Stimulated activated CD4-positive, alpha-beta T cell treated with anti-CD3 and anti-CD28 coated beads, Interleukin-15, amount 100 ng/mL, for 48 hours (primary cell): ENCODE measurements at regions not wholly inside any gene's neighbourhood (a gene's known extent, or its start where the extent isn't known, plus 50 kb on each side); places are given as distances from the start of the nearest gene placed in this dataset.

ENCODE experiments used
- DNase-seq, 2 donors: peaks; one replicate each; pipeline ENCODE4 v3.0.0-alpha.2; 2020; ENCODE audit warnings: low read depth in 2 of 2

GRCh38 chr4:100084892-100085291, 105.4 kb downstream of the DDIT4L start:
- no peak for DNase-seq

DNA sequence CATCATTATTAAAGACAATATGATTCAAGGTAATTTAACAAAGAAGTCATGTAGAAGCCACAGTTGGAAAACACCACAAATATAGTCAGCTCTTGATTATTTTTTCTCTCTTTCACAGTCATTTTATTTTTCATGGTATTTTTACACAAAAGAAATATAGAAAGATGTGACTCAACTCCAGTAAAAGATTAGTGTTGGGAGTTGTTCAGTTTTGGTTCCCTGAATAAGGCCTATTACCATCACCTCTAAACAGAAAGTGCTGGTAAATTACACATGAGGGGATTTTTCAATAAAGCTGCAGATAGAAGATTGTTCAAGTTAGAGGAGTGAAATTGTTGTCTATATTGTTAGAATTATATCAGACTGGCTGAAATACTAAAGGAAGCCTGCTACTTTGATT, 107.0 kb downstream of the DDIT4L start:
- DNase-seq: no peak

GRCh38 chr4:100082852-100083251, 107.4 kb downstream of the DDIT4L start:
- DNase-seq: no peak

DNA sequence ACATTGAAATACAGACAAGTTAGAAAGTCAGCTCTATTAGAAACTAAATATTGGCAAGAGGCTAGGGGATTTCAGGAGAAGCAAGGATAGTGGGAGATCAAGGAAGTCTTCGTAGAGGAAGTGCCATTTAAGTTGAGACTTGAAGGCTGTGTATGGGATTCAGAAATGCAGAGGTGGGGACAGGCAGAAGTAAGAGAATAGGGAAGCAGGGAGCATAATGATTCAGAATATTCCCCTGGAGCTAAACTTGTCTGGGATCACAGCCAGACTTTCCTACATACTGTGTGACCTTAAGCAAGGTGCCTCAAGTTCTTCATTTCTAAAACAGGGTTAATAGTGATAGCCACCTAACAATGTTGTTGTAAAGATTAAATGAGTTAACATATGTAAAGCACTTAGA, 108.8 kb downstream of the DDIT4L start:
- no peak for DNase-seq

DNA sequence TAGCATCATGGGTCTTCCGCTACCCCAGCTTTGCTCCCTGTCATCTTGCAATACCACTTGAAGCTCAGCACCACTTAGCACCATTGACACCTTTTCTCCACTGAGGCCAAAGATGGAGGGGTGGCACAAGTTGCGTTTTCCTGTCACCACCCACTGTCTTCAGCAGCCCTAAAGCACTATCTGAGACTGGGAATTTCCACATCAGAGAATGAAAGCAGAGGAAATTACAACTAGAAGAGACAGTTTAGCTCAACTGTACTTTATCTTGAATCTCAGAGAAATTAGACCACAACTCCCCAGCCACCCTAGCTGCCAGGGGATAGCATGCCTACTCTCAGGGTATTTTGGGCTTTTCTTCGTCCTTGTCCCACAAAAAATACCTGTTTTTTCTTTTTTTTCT, 111.0 kb downstream of the DDIT4L start:
- no peak for DNase-seq

- DNase-seq: no peak
Observed at GRCh38 chr4:100076753-100077152, 113.5 kb downstream of the DDIT4L start.

GRCh38 chr4:100075486-100076270, 114.6 kb downstream of the DDIT4L start:
- no peak for DNase-seq

DNA sequence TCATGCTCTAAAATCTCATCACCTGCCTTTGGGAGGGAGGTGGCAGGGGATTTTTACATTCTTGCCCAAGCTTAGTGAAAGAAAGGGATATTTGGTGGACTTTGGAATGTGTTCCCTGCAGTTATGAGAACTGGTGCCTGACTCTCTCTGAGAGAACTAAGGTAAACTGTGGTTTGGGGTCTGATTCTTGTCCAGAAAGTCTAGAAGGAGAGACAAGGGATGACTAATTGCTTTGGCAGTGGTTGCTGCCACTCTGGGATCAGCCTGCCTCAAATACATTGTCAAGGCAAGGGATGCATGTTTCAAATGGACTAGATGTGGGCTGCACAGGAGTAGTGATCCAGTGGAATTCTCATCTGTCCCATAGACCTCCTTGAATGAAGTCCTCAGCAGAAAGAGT, 115.2 kb downstream of the DDIT4L start:
- no peak for DNase-seq

DNA sequence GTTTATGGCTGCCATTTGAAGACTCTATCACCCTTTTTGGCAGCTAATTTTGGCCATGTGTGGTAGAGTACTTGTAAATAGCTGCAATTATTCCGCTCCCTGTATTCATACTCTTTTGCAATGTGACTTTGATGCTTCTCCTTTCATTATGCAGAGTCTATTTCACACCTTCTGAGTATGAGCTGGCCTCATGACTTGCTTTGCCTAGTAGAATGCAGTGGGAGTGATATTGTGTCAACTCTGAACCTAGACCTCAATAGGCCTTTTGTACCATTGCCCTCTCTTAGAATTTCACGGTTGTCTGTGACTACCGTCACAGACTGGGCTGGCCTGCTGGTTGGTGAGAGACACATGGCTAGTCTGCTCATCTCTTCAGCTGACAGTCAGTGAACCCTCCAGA, 118.8 kb downstream of the DDIT4L start:
- DNase-seq: no peak

GRCh38 chr4:100070868-100071267, 119.4 kb downstream of the DDIT4L start:
- DNase-seq: no peak

DNA sequence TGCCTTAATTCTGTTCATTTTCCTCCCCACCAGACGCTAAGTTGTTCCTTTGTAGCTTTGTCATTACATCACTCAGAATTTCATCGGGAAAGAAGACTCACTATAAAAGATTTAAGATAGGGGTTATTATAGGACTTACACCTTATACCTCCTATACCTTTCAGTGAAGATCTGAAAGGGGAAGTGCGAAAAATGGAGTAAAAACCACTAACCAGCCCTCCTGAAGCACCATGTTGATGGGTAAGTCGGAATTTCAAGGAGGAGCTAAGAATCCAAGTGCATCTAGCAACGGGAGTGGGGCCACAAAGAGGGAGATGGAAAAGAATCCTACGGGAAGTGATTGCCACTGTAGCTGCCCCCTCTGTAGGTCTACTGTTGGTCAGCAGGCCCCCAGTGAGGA, 119.1 kb upstream of the H2AZ1 start:
- no peak for DNase-seq

- DNase-seq: no peak
Observed at GRCh38 chr4:100067255-100067654, 117.2 kb upstream of the H2AZ1 start.

- DNase-seq: no peak
Observed at GRCh38 chr4:100063355-100063754, 113.3 kb upstream of the H2AZ1 start.

DNA sequence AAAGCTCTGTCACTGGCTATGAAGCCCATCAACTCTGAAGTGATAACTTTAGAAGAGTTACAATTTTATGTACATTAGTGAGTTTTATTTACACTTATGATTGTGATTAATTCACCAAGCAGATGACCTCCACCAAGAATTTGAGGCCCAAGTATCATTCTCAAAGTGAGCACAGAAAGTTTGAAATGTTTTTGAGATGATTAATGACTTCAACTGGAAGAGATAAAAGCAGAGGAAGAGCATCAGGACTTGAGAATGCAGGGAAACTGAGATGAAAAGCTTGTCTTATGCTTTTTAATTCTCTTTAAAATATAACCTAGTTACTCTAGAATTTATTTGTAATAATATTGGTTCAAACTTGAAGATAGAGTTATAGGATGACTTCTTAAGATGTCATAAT, 112.8 kb upstream of the H2AZ1 start:
- no peak for DNase-seq

DNA sequence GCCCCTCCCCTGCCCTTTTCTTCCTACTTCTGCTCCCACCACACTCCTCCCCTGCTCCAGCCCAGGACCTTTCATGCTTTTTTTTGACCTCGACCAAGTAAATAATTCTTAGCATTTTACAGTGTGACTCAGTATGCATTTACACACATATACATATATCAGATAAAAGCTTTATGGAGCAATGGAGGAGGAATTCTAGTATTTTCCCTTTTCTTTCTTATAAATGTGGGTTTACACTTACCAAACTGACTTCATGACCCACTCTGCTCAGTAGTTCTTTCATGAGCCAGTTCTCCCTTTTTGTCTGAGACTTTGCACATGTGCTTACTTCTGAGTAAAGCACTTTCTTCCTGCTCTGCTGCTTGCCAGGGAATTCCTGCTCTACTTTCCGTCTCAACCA, 111.8 kb upstream of the H2AZ1 start:
- no peak for DNase-seq

DNA sequence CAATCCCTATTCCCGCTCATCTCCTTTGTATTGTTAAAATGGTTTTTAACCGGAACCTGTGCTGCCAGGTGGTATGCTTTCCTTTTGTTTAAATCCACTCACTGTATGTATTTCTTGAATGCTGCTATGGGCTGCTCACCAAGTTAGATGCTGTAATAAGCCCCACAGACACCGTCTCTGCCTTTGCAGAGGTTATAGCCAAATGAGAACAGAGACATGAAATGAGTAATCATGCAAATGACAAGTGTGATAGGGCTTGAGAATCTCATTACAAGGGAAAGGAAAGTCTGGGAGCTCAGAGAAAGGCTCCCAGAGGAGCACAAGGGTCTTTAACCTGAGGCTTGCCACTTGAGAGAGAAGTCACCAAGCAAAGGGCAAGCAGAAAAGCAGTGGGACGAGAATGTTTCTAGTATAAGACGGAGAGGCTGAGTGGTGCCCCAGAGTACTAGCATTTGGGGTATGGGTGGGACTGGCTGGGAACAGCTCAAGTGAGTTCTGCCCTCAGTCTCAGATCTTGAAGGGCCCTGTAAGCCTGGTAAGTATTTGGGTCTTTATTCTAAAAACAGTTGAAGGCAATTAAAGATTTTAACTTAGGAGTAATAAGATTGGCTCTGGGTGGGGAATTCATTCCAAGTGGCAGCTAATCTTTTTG, 110.8 kb upstream of the H2AZ1 start:
- DNase-seq: no peak

DNA sequence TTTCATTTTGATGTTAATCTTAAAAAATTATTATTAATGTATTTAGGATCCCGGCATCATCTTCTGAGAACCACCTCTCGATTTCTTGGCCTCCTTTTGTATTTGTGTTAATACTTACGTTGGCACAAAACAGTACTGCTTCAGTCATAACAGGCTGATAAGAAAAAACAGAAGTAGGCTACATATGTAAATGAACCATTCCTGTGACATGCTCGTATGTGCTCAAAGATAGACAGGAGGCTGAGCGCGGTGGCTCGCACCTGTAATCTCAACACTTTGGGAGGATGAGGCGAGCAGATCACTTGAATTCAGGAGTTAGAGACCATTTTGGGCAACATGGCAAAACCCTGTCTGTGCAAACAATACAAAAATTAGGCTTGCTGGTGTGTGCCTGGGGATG, 109.4 kb upstream of the H2AZ1 start:
- no peak for DNase-seq

DNA sequence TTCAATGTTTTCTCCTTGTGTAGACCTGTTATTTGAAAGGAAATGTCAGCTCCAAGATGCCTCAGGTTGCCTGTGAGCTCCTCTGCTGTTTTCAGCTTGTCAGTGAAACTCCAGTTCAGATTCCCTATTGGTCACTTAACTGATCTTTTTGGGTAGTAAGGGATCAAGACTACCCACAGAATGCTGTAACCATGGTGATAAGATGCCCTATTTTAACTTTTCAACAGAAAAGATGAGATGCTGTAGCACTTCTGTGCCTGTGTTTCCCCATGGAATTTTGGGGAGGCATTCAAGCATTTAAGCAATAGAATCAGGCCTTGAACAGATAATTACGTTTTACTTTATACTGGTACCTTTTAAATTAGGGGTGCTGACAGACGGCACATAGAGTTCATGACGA, 106.6 kb upstream of the H2AZ1 start:
- DNase-seq: no peak

DNA sequence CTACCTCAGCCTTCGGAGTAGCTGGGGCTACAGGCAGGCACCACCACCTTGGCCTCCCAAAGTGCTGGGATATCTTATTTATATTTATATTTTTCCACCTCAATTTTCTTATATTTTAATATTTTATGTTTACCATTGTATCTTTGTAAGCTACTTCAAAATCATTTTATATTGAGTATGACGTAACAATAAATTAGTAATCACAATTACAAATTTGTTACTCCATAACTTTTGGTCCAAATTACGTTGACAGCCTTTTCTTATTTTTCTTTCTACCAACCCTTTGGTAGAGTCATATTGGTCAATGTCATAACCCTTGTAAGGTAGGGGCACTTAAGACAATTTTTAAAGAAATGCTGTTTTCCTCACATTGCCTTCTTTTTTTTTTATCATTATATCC, 104.0 kb upstream of the H2AZ1 start:
- DNase-seq: no peak

DNA sequence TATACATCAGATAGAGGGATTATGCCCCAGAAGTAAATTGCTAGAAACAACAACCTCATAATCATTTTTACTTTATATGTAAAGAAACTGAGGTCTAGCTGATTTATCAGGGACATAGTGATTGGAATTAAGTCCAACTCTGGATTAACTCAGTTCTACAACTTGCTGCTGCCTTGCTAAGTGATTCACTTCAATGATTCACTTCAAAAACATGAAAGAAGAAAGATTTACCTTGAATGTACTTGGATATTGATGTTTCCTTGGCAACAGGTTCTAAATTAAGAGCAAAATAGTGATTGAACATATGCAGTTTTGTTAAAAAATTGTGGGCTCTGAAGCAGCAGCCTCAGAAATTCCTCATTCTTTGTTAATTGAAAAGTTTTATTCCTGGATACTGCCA, 99.8 kb upstream of the H2AZ1 start:
- DNase-seq: no peak

DNA sequence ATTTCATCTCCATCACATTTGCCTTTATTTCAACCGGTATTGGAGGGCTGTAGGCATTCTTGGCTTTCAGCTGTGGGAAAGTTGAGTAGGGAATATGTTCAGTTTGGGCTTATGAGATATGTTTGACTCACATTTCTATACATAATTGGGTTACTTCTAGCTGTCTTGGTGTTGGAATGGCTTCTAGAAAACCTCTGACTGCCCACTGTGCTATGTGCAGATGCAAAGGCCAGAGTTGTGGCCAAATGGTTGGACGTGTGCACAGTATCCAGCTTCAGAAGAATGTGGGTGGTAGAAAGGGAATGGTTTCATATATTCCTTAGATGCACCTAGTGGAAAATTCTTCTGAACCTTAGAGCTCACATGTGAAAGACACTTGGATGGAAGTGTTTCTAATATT, 92.6 kb upstream of the H2AZ1 start:
- no peak for DNase-seq

DNA sequence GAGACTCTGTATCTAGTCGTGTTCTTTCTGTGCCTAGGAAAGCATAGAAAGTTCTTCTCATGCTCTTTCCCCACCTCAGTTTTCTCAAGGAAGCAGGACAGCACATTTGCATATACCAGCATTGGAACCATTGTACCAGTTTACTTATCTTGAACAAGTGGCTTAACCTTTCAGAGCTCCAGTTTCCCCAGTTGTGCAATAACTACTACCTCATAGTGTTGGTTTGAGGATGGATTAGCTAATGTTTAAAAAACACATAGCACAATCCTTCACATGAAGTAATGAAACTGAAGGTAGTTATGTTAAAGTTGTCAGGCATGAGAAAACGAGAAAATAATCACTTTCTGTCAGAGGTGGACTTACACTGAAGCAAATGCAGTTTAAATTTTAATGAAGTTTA, 92.2 kb upstream of the H2AZ1 start:
- DNase-seq: no peak

GRCh38 chr4:100041646-100042045, 91.6 kb upstream of the H2AZ1 start:
- DNase-seq: no peak
